H9 (cell line): ENCODE measurements at regions not wholly inside any gene's neighbourhood (a gene's known extent, or its start where the extent isn't known, plus 50 kb on each side); places are given as distances from the start of the nearest gene placed in this dataset.

Source experiments
- DNase-seq: peaks from one replicate; pipeline ENCODE4 v3.0.0-alpha.2; 2017
- H2AFZ ChIP-seq: one replicate; pipeline ENCODE4 v1.6.1; 2013; ENCODE audit warnings: mild to moderate bottlenecking, low read length, control low read depth, moderate library complexity
- H2AK5ac ChIP-seq: 2 replicates; pipeline ENCODE4 v1.6.1; 2013; ENCODE audit warnings: low read length, control low read depth, mixed read lengths; ENCODE audit not compliant: insufficient read length
- H2BK120ac ChIP-seq: one replicate; pipeline ENCODE4 v1.6.1; 2013; ENCODE audit warnings: low read depth, mild to moderate bottlenecking, low read length, control low read depth, inconsistent platforms; ENCODE audit not compliant: poor library complexity, severe bottlenecking
- H2BK12ac ChIP-seq: 2 replicates; pipeline ENCODE4 v1.6.1; 2013; ENCODE audit warnings: low read length, control low read depth, mixed read lengths, low read depth; ENCODE audit not compliant: insufficient read length
- H2BK15ac ChIP-seq: 2 replicates; pipeline ENCODE4 v1.6.1; 2013; ENCODE audit warnings: low read depth, low read length, control low read depth
- H2BK20ac ChIP-seq: one replicate; pipeline ENCODE4 v1.6.1; 2013; ENCODE audit warnings: low read depth, mild to moderate bottlenecking, low read length, control low read depth, inconsistent platforms; ENCODE audit not compliant: poor library complexity, severe bottlenecking
- H2BK5ac ChIP-seq: 2 replicates; pipeline ENCODE4 v1.6.1; 2013; ENCODE audit warnings: low read length, control low read depth, mixed read lengths; ENCODE audit not compliant: insufficient read length
- H3K14ac ChIP-seq: 2 replicates; pipeline ENCODE4 v1.6.1; 2013; ENCODE audit warnings: low read length, control low read depth; ENCODE audit not compliant: insufficient read depth
- H3K18ac ChIP-seq: 2 replicates; pipeline ENCODE4 v1.6.1; 2013; ENCODE audit warnings: low read depth, mild to moderate bottlenecking, mixed read lengths, low read length, control low read depth; ENCODE audit not compliant: insufficient read length
- H3K23ac ChIP-seq: 2 replicates; pipeline ENCODE4 v1.6.1; 2013; ENCODE audit warnings: low read length, control low read depth, mixed read lengths, low read depth; ENCODE audit not compliant: insufficient read length
- H3K23me2 ChIP-seq: 2 replicates; pipeline ENCODE4 v1.6.1; 2013; ENCODE audit warnings: low read depth, mild to moderate bottlenecking, mixed read lengths, low read length, control low read depth; ENCODE audit not compliant: insufficient read length, poor library complexity, severe bottlenecking
- H3K27ac ChIP-seq: 2 replicates; pipeline ENCODE4 v1.5.1; 2013; ENCODE audit warnings: low read length, control low read depth, mixed read lengths, low read depth; ENCODE audit not compliant: insufficient read length
- H3K27me3 ChIP-seq: 2 replicates; pipeline ENCODE4 v1.6.1; 2013; ENCODE audit warnings: low read length, control low read depth, inconsistent platforms; ENCODE audit not compliant: insufficient read depth
- H3K4ac ChIP-seq: 2 replicates; pipeline ENCODE4 v1.6.1; 2013; ENCODE audit warnings: low read depth, mild to moderate bottlenecking, control low read depth, inconsistent platforms, low read length, moderate library complexity
- H3K4me1 ChIP-seq: 2 replicates; pipeline ENCODE4 v1.6.1; 2013; ENCODE audit warnings: low read length, control low read depth, inconsistent platforms; ENCODE audit not compliant: insufficient read depth
- H3K4me2 ChIP-seq: 2 replicates; pipeline ENCODE4 v1.6.1; 2013; ENCODE audit warnings: low read length, control low read depth, mixed read lengths; ENCODE audit not compliant: insufficient read length, insufficient read depth
- H3K56ac ChIP-seq: 2 replicates; pipeline ENCODE4 v1.6.1; 2013; ENCODE audit warnings: low read depth, mild to moderate bottlenecking, mixed read lengths, low read length, control low read depth; ENCODE audit not compliant: insufficient read length
- H3K79me1 ChIP-seq: 2 replicates; pipeline ENCODE4 v1.6.1; 2013; ENCODE audit warnings: low read depth, mild to moderate bottlenecking, moderate library complexity, low read length, control low read depth, inconsistent platforms; ENCODE audit not compliant: insufficient read depth, poor library complexity, severe bottlenecking
- H3K79me2 ChIP-seq: 2 replicates; pipeline ENCODE4 v1.6.1; 2013; ENCODE audit warnings: low read length, control low read depth, inconsistent platforms; ENCODE audit not compliant: insufficient read depth
- H3K9ac ChIP-seq: 2 replicates; pipeline ENCODE4 v1.6.1; 2013; ENCODE audit warnings: low read length, control low read depth, mixed read lengths; ENCODE audit not compliant: insufficient read length; ENCODE audit errors: extremely low read depth
- H3K9me3 ChIP-seq: one replicate; pipeline ENCODE4 v1.6.1; 2013; ENCODE audit warnings: low read depth, low read length, inconsistent platforms; ENCODE audit not compliant: control insufficient read depth
- H3T11ph ChIP-seq: one replicate; pipeline ENCODE4 v1.6.1; 2013; ENCODE audit warnings: mild to moderate bottlenecking, low read length, control low read depth, inconsistent platforms
- H4K20me1 ChIP-seq: one replicate; pipeline ENCODE4 v1.6.1; 2013; ENCODE audit not compliant: control insufficient read depth, insufficient read length, insufficient read depth
- H4K5ac ChIP-seq: 2 replicates; pipeline ENCODE4 v1.6.1; 2013; ENCODE audit warnings: low read depth, mild to moderate bottlenecking, mixed read lengths, low read length, control low read depth; ENCODE audit not compliant: insufficient read length
- H4K8ac ChIP-seq: replicated peaks from 2 replicates; pipeline ENCODE4 v1.6.1; 2013; ENCODE audit warnings: low read length, control low read depth, mixed read lengths, low read depth; ENCODE audit not compliant: insufficient read length
- H4K91ac ChIP-seq: 2 replicates; pipeline ENCODE4 v1.6.1; 2013; ENCODE audit warnings: low read depth, mild to moderate bottlenecking, moderate library complexity, mixed read lengths, low read length, control low read depth; ENCODE audit not compliant: insufficient read length
- H3K27ac Mint-ChIP-seq, 3 experiments: 2 replicates in 2 of 3; 3 replicates in 1 of 3; pipeline ENCODE4 v1.8.0; 2020 to 2021; ENCODE audit warnings: mixed read lengths in 3 of 3, mild to moderate bottlenecking in 1 of 3, moderate library complexity in 1 of 3
- H3K27me3 Mint-ChIP-seq: 2 replicates; pipeline ENCODE4 v1.8.0; 2021; ENCODE audit warnings: low read depth, mild to moderate bottlenecking, moderate library complexity, mixed read lengths
- H3K36me3 Mint-ChIP-seq, 3 experiments: 2 replicates in 2 of 3; 3 replicates in 1 of 3; pipeline ENCODE4 v1.8.0; 2020 to 2021; ENCODE audit warnings: low read depth in 3 of 3, mixed read lengths in 3 of 3; ENCODE audit not compliant: insufficient read depth in 1 of 3
- H3K4me1 Mint-ChIP-seq, 2 experiments: 2 replicates each; pipeline ENCODE4 v1.8.0; 2020; ENCODE audit warnings: mixed read lengths in 2 of 2
- H3K4me3 Mint-ChIP-seq, 2 experiments: 2 replicates in 1 of 2; 3 replicates in 1 of 2; pipeline ENCODE4 v1.8.0; 2020 to 2021; ENCODE audit warnings: mild to moderate bottlenecking in 2 of 2, mixed read lengths in 2 of 2, moderate library complexity in 1 of 2
- H3K9me3 Mint-ChIP-seq, 2 experiments: 2 replicates in 1 of 2; 3 replicates in 1 of 2; pipeline ENCODE4 v1.8.0; 2020; ENCODE audit warnings: mild to moderate bottlenecking in 2 of 2, mixed read lengths in 2 of 2, moderate library complexity in 1 of 2
- CTCF ChIP-seq: fragments of 200-600 bp; sonication (generic); conservative IDR thresholded peaks from 3 replicates; pipeline ENCODE4 v1.8.0; 2021; ENCODE audit warnings: antibody characterized with exemption, mild to moderate bottlenecking

DNA sequence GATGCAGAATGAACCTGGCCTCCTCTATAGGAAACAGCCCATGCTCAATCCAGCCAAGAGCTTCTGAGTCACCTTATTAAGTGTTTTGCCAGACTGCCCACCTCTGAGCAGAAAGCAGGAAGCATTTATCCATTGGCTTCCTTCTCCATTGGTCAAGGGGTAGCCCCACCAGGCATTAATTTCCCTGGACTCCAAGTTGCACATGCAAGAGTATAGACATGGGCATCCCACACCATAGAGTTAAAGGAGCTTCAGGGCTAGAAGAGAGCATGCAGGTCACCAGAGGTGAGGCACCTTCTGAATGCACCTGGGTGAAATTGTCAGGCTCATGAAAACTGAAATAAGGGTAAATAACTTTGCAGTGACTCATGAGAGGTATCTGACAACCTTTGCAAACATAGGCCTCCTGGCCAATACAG, 230.8 kb upstream of the STAC start:
- Mint-ChIP-seq H3K27me3 (no peaks in the 10 kb centered on the region), H3K9me3 (no peaks in the 10 kb centered on the region), H3K4me3 (no peak overlapping the region), H3K36me3 (no peaks in the 10 kb centered on the region), H3K27ac (no peak overlapping the region), H3K4me1 (no peaks in the 10 kb centered on the region)
- H3K4me2 ChIP-seq: no peak overlapping the region
- H4K20me1 ChIP-seq: no peaks in the 10 kb centered on the region
- no peak overlapping the region for H2BK15ac ChIP-seq
- H3K23ac ChIP-seq: no peak overlapping the region
- H2BK20ac ChIP-seq: no peak overlapping the region
- no peak overlapping the region for H3K9ac ChIP-seq
- no peak overlapping the region for H3K4ac ChIP-seq
- H3K79me2 ChIP-seq: no peaks in the 10 kb centered on the region
- H3K4me1 ChIP-seq: no peaks in the 10 kb centered on the region
- H2AK5ac ChIP-seq: no peak overlapping the region
- H3K14ac ChIP-seq: no peak overlapping the region
- H4K5ac ChIP-seq: no peak overlapping the region
- H3K79me1 ChIP-seq: no peaks in the 10 kb centered on the region
- TF ChIP-seq CTCF: no peak
- H3K23me2 ChIP-seq: no peaks in the 10 kb centered on the region
- no peak overlapping the region for H2BK120ac ChIP-seq
- no peak overlapping the region for H2AFZ ChIP-seq
- H2BK12ac ChIP-seq: no peak overlapping the region
- no peak overlapping the region for H3T11ph ChIP-seq
- H3K27me3 ChIP-seq: no peaks in the 10 kb centered on the region
- no peaks in the 10 kb centered on the region for H3K9me3 ChIP-seq
- no peak overlapping the region for H3K18ac ChIP-seq
- H3K27ac ChIP-seq: no peak overlapping the region
- no peak overlapping the region for H2BK5ac ChIP-seq
- DNase-seq: no peak
- H4K91ac ChIP-seq: no peak overlapping the region
- no peak overlapping the region for H3K56ac ChIP-seq
- no peak overlapping the region for H4K8ac ChIP-seq
